ENCODE measurements at regions not wholly inside any gene's neighbourhood (a gene's known extent, or its start where the extent isn't known, plus 50 kb on each side); places are given as distances from the start of the nearest gene placed in this dataset.

DNA sequence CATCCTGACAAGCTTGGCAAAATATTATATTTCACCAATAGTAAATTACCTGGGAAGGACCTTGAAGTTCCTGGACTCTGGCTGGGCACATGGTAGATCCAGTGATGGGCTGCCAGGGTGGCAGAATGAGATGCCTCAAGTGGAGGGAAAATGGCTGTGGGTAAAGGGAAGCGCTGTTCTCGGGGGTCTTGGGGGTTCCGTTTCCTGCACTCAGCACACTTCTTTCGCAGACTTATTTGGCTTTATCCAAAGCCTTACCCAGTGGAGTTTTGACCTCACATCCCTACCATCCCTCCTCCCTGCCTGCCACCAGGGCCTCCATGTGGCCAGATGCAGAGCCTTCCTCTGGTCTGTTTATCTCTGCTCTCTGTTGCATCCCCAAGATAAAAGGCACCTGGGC lies 654.9 kb upstream of the HS6ST1 start:
- no peak for DNase-seq

- no peak for DNase-seq
Measured at GRCh38 chr2:128978212-128978611, 659.5 kb upstream of the HS6ST1 start.

GRCh38 chr2:128979182-128979581 lies 660.5 kb upstream of the HS6ST1 start:
- DNase-seq, result no peak

DNA sequence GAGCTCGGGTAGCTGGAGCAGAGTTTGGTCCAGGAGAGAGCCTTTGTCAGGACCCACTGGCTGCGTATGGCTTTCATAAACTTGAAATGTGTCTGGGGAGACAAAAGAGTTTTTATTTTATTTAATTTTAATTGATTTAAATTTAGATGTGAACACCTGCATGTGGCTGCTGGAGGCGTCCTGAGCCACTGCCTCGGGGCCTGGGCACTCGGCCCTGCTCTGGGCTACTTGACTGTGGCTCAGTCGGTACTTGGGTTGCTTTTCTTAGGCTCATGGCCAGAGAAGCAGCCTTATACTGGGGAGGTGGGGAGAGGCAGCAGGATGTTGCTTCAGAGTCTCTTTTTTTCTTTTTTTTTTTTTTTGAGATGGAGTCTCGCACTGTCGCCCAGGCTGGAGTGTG lies 661.8 kb upstream of the HS6ST1 start:
- DNase-seq, result no peak

- no peak for DNase-seq
Measured at GRCh38 chr2:128981353-128981752, 662.7 kb upstream of the HS6ST1 start.

- DNase-seq, result no peak
Measured at GRCh38 chr2:128982001-128982400, 663.3 kb upstream of the HS6ST1 start.

DNA sequence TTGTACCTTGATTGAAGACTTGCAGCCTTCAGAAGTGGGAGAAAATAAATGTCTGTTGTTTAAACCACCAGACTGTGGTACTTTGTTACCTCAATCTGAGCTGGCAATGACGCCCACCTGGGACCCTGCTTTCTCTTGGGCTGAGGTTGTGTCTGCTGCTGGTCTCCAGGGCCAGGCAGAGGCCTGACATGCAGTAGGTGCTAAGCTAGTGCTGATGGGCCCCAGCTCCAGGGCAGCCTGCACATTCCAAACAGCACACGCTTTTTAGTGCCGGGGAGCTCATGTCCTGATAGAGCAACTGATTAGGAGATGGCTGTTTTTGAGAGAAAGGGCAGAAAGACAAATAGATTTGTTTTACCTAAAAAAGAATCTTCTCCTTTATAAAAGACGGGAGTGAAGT lies 664.0 kb upstream of the HS6ST1 start:
- no peak for DNase-seq

DNA sequence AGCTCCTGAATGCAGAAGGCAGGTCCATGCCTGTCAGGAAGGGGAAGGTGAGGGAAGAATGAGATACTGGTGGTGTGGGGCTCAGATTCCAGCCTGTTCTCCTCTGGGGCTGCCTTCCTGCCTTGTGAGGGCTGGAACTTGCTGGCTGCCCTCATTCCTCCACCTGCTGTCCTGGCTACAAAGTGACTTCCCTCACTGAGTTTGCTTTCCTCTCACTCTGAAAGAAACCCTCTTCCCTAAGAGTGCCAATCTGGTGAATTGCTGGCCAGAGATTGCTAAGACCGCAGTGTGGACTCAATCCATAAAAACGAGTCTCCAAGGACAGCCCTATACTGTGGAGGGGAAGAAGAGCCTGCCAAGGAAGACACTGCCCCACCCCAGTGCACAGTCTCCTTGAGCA lies 664.4 kb upstream of the HS6ST1 start:
- DNase-seq, result no peak

DNA sequence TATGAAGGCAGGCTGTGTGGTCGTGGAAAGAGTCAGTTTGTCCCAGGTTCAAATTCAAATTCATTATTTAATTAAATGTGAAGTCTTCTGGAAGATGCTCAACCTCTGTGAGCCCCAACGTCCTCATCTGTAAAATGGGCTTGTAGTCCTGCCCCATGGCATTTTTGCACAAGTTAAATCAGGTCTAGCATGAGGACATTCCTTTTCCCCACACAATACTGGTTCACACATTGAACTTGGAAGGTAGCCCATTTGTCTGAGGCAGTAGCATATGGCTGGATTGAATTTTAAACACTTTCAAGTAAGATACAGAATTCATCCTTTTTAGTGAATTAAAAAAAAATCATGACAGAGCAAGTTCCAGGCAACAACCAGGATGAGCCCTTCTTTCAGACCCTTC lies 665.4 kb upstream of the HS6ST1 start:
- no peak for DNase-seq

GRCh38 chr2:128984855-128985254 lies 666.2 kb upstream of the HS6ST1 start:
- no peak for DNase-seq

GRCh38 chr2:128986026-128986715 lies 667.5 kb upstream of the HS6ST1 start:
- no peak for DNase-seq

DNA sequence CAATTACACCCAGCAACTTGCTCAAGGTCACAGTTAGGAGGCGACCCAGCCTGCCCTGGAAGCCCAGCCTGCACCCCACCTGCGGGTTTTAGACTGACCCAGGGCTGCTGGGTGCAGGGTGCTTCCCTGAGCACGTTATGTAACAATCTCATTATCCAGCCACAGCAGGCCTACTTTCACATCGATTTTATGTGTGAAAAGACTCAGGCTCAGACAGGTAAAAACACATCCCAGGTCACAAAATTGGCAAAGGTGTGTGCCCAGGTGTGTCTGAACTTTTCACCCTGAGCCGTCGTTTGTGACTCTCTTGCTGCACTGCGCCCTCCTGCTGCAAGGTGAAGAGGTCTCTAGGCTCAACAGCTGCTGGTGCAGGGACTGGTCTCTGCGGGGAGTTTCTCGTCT lies 668.2 kb upstream of the HS6ST1 start:
- no peak for DNase-seq

- DNase-seq, result no peak
Measured at GRCh38 chr2:128988326-128988725, 669.7 kb upstream of the HS6ST1 start.

DNA sequence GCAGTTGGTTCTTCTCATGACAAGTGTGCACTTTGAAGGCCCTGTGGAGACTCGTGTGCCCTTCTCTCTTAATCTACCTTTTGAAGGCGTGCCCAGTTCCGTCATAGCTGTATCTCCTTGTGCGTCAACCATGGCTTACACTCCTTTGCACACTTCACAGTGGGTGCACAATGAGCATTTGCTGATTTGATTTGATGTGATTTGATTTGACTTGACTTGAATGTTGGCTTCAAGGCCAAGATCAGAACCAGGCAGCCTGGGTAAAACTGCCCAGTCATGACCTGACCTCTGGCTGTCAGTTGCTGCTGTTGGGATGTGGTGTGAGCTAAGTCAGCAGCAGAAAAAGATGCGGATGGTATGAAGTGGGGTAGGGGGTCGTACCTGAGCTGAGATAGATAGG lies 670.3 kb upstream of the HS6ST1 start:
- DNase-seq, result no peak

DNA sequence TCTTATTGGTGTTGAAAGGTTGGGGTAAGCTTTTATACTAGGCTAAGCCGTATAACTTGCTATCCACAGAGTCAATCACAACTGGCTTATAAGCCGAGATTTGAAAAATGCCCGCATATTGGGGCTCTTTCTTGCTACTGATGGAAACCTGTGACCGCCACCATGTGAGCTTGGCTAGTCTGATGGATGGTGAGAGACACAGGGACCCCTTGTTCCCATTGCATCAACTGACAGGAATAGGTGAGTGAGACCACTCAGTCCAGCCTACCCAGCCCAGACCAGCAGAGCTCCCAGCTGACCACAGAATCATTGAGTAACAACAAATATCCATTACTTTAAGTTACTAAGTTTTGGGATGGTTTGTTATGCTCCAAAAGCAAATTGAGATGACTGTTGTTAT lies 676.4 kb upstream of the HS6ST1 start:
- DNase-seq, result no peak

GRCh38 chr2:128996078-128996477 lies 677.4 kb upstream of the HS6ST1 start:
- DNase-seq, result no peak

DNA sequence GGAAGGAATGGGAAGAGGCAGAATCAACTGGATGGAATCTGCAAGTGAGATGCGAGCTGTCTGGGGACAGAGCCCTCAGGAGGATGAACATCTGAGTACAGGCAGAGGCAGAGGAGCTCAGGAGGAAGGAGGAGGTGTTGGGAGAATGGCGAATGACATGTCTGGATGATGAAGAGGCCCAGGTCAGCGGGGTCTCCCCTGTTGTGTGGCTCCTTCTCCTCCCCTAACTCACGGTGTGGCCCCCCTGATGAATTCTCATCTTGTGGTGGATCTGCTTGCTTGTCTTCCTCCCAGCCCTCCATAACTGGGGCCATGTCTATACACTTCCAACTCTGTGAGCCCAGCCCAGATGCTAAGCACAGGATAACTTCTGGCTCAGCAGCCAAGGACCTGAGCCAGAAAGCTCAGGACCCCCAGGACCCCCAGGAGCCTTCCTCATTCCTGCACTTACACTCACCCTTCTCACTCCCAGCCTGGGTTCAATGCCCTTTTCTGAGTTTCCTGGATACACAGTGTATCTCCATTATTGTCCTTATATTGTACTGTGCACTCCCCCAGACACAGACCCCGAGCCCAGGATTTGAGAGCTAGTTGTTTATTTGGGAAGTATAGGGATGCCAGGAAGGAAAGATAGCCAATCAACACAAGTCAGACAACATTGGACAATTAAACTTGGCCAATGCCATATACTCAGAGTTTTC lies 678.6 kb upstream of the HS6ST1 start:
- DNase-seq, result no peak

DNA sequence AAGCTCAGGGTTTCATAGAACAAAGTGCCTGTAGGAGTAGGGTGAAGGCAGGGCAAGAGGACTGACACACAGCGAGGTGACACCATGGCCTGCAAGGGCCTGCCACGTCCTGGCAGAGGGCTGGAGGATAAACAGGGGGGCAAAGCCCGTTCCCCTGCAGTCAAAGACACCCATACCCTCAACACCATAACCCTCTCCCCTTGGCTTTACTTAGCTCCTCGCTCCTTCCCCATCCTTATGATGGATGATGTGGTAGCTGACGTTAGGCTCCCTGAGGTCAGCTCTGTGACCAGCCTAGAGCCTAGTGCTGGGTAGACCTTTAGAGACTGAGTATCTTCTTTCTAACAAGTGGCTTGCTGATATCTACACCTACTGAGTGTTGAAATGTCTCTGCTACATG lies 683.3 kb upstream of the HS6ST1 start:
- no peak for DNase-seq

GRCh38 chr2:129002751-129003150 lies 684.1 kb upstream of the HS6ST1 start:
- DNase-seq, result no peak

DNA sequence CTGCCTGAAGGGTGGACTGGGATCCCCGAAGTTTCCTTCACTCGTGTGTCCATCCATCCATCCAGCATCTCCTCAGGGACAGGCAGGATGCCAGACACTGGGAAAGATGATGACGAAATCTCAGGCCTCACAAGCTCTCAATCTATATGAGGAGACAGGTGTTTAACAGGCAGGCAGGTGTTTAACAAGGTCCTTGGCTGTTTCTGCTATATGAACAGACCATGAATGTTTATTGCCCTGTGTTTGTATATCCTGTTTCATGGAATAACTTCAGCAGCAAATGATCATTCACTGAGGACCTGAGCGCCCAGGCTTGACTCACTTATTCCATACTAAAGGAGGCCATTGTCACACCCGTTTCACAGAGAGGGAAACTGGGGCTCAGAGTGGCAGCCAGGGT lies 685.8 kb upstream of the HS6ST1 start:
- DNase-seq, result no peak

GRCh38 chr2:129004940-129005490 lies 686.3 kb upstream of the HS6ST1 start:
- no peak for DNase-seq

DNA sequence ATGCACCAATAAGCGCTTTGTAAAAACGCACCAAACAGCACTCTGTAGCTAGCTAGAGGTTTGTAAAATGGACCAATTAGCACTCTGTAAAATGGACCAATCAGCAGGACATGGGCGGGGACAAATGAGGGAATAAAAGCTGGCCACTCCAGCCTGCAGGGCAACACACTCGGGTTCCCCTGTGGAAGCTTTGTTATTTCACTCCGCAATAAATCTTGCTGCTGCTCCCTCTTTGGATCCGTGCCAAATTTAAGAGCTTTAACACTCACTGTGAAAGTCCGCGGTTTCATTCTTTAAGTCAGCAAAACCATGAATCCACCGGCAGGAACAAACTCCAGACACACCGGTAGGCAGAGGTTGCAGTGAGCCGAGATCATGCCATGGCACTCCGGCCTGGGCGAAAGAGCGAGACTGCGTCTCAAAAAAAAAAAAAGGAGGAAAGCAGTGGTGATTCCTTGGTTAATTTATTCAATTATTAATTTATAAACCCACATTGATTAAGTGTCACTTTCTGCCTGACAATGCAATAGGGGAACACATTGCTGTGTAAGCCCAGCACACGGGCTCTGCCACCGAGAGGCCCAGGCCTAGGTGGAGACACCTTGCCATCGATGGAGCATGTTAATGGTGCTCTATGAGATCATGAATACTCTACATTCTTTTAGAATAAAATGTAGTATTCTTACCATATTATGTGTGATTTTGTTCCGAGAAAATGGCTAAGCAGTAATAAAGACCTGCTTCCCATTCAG lies 687.6 kb upstream of the HS6ST1 start:
- DNase-seq, result no peak

- no peak for DNase-seq
Measured at GRCh38 chr2:129006901-129007300, 688.2 kb upstream of the HS6ST1 start.

Data from T-helper 9 cell (primary cell).